Esophagus squamous epithelium (tissue), 5 donors: ENCODE measurements at regions not wholly inside any gene's neighbourhood (a gene's known extent, or its start where the extent isn't known, plus 50 kb on each side); places are given as distances from the start of the nearest gene placed in this dataset.

ENCODE experiments used
- DNase-seq: peaks from one replicate; lab custom pipeline; 2025; lab: John Stamatoyannopoulos, UW
- H3K27ac ChIP-seq, 4 donors: fragments of 200-600 bp; sonication (generic); one replicate each; pipeline ENCODE4 v1.5.1; 2016 to 2019; ENCODE audit warnings: mild to moderate bottlenecking in 1 of 4
- H3K27me3 ChIP-seq, 4 donors: fragments of 200-600 bp; sonication (generic); 1 replicate in 3 of 4; 2 replicates in 1 of 4; pipeline versions ENCODE4 v1.5.1 to v1.6.0; 2017 to 2021; ENCODE audit warnings: antibody characterized with exemption in 1 of 4
- H3K36me3 ChIP-seq, 3 donors: fragments of 200-600 bp; sonication (generic); one replicate each; pipeline ENCODE4 v1.5.1; 2016 to 2019
- H3K4me1 ChIP-seq, 3 donors: fragments of 200-600 bp; sonication (generic); one replicate each; pipeline ENCODE4 v1.5.1; 2017 to 2019
- H3K4me3 ChIP-seq, 4 donors: fragments of 200-600 bp; sonication (generic); 1 replicate in 3 of 4; 2 replicates in 1 of 4; pipeline ENCODE4 v1.5.1; 2016 to 2019; ENCODE audit warnings: mild to moderate bottlenecking in 2 of 4, moderate library complexity in 1 of 4
- H3K9me3 ChIP-seq, 3 donors: fragments of 200-600 bp; sonication (generic); one replicate each; pipeline ENCODE4 v1.5.1; 2016 to 2019
- POLR2A ChIP-seq, 4 donors: fragments of 450-650 bp; IDR thresholded peaks; one replicate each; pipeline ENCODE4 v1.6.1; 2017; ENCODE audit warnings: antibody characterized with exemption in 4 of 4, mild to moderate bottlenecking in 4 of 4, moderate library complexity in 3 of 4
- WGBS, 2 donors: methylation state at CpG; one replicate each; pipeline ENCODE4 v1.1.5; 2018; 5-methylcytosine and 5-hydroxymethylcytosine counted together
- intact Hi-C: fragments of 100-400 bp; cut with DNase I; formaldehyde crosslinking; loops from one replicate; pipeline ENCODE4 v1.15.0; 2022
- TF ChIP-seq, protein P1 (sequence below), 6 experiments: fragments of 450-650 bp in 4 of 6; fragments of 200-600 bp in 2 of 6; sonication (generic) in 2 of 6; IDR thresholded peaks; one replicate each; pipeline ENCODE4 v1.5.1; 2016 to 2019; ENCODE audit warnings: antibody characterized with exemption in 6 of 6, mild to moderate bottlenecking in 4 of 6, moderate library complexity in 4 of 6
- donor health status: DM: yes; HTN: yes; CAD: no.

DNA sequence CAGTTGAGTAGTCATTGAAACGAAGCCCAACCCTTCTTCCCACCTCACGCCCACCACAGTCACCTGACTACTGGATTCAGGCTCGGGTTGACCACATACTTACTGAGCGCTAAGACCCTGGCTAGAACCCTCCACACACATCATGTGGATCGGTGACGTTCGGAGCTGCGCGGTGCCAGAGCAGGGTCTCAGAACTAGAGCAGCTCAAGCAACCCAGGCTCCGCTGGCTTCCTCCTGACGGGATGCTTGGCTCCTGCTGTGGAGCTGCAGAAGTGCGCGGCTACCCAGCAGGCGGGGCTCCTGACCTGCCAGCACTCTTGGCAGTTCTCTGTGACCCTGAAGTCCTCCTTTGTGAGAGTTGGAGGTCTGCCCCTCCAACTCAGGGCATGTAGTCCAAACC, 90.6 kb upstream of the MBOAT2 start:
- no peak for DNase-seq
- Histone ChIP-seq H3K4me3 (no peak overlapping the region), H3K4me1 (peaks cover 5 to 18% (median 12%) of the 10 kb centered on the region in 3 donors), H3K36me3 (no peaks in the 10 kb centered on the region), H3K27me3 (no peaks in the 10 kb centered on the region), H3K9me3 (no peaks in the 10 kb centered on the region), H3K27ac (no peak overlapping the region)
- TF ChIP-seq, protein P1, sequence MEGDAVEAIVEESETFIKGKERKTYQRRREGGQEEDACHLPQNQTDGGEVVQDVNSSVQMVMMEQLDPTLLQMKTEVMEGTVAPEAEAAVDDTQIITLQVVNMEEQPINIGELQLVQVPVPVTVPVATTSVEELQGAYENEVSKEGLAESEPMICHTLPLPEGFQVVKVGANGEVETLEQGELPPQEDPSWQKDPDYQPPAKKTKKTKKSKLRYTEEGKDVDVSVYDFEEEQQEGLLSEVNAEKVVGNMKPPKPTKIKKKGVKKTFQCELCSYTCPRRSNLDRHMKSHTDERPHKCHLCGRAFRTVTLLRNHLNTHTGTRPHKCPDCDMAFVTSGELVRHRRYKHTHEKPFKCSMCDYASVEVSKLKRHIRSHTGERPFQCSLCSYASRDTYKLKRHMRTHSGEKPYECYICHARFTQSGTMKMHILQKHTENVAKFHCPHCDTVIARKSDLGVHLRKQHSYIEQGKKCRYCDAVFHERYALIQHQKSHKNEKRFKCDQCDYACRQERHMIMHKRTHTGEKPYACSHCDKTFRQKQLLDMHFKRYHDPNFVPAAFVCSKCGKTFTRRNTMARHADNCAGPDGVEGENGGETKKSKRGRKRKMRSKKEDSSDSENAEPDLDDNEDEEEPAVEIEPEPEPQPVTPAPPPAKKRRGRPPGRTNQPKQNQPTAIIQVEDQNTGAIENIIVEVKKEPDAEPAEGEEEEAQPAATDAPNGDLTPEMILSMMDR (IDR thresholded peaks at IDR 0.05) = no peak
- TF ChIP-seq POLR2A (IDR thresholded peaks at IDR 0.05) = no peak
- intact Hi-C loops = no loop called here
- 86 to 91% methylated on average over 6 to 8 of the region's 14 CpGs for WGBS, 2 donors

DNA sequence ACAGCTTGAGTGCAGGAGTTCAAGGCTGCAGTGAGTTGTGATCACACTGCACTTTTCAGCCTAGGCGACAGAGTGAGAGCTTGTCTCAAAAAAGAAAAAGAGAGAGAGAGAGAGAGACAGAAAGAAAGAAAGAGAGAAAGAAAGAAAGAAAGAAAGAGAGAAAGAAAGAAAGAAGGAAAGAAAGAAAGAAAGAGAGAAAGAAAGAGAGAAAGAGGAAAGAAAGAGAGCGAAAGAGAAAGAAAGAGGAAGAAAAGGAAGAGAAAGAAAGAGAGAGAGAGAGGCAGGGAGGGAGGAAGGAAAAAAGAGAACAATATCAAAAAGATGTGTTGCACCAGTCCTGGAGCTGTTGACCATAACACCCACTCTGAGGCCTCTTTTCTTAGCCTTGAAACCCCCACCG, 89.8 kb upstream of the MBOAT2 start:
- intact Hi-C loops = no loop called here
- H3K4me3 ChIP-seq = no peak overlapping the region
- H3K9me3 ChIP-seq = no peaks in the 10 kb centered on the region

DNA sequence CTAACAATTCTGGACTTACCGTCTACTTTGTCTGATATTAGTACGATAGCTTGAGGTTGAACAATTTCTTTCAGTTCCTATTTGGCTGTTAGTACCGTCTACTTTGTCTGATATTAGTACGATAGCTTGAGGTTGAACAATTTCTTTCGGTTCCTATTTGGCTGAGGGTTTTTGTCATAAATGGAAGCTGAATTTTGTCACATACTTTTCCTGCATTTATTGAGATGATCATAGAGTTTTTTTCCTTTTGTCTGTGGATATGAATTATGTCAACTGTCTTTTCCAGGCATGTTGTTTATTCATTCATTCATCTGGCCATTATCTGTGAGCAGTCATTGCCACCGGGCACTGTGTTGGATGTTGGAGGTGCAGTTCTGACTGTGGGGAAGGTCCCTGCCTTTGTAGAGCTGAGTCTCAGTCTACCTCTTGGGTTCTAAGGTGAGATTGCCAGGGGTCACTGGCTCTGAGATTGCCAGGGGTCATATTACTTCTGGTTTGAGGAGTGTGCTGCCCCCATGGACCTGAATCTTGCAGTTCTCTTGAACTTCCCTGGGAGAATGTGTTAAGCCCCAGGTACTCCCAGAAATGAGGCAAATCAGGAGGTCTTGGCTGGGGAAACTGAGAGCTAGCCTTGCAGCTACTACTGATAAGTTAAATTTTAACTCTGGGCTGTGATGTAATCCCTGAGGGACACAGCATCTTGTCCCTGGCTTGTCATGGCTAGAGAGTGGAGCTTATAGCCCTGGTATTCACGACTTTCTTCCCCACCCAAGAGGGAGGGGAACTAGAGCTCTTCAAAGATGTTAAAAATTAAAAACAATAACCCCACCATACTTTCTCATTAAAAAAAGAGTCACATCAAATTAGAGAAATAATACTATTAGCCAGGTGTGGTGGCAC, 89.1 kb upstream of the MBOAT2 start:
- TF ChIP-seq, protein P1 (IDR thresholded peaks at IDR 0.05) = no peak
- TF ChIP-seq POLR2A (IDR thresholded peaks at IDR 0.05) = no peak
- H3K4me1 ChIP-seq = peaks cover 5 to 18% (median 12%) of the 10 kb centered on the region in 3 donors
- no peaks in the 10 kb centered on the region for H3K9me3 ChIP-seq
- no peaks in the 10 kb centered on the region for H3K27me3 ChIP-seq
- H3K4me3 ChIP-seq = no peak overlapping the region
- 57 to 83% methylated on average over 7 of the region's 7 CpGs for WGBS, 2 donors
- intact Hi-C loops = no loop called here
- H3K36me3 ChIP-seq = no peaks in the 10 kb centered on the region
- H3K27ac ChIP-seq = no peak overlapping the region
- DNase-seq = no peak

More for the DNA sequence above, 89.8 kb upstream of the MBOAT2 start:
- no peak for TF ChIP-seq POLR2A (IDR thresholded peaks at IDR 0.05)
- TF ChIP-seq, protein P1 (IDR thresholded peaks at IDR 0.05) = no peak
- Histone ChIP-seq H3K4me1 (peaks cover 5 to 18% (median 12%) of the 10 kb centered on the region in 3 donors), H3K27ac (no peak overlapping the region), H3K27me3 (no peaks in the 10 kb centered on the region), H3K36me3 (no peaks in the 10 kb centered on the region)
- WGBS, 2 donors = 82 to 86% methylated on average over 3 of the region's 3 CpGs
- DNase-seq = no peak

DNA sequence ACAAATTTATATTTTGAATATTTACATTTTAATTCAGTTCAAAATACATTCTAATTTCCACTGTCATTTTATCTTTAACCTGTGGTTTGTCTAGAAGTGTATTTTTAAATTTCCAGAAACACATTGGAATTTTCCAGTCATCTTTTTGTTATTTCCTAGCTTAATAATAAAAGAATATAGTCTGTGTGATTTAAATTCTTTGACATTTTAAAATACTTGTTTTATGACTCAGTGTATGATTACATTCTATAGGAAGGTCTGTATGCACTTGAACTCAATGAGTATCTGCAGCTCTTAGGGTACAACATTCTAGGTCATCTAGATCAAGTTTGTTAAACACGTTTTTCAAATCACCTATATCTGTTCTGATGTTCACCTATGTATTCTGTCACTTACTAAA, 88.3 kb upstream of the MBOAT2 start:
- DNase-seq = no peak
- WGBS, 2 donors = 59 to 62% methylated on average over 1 of the region's 1 CpG
- Histone ChIP-seq H3K4me1 (peaks cover 5 to 18% (median 13%) of the 10 kb centered on the region in 3 donors), H3K27ac (no peak overlapping the region), H3K36me3 (no peaks in the 10 kb centered on the region), H3K4me3 (no peak overlapping the region), H3K9me3 (no peaks in the 10 kb centered on the region), H3K27me3 (no peaks in the 10 kb centered on the region)
- intact Hi-C loops = no loop called here
- TF ChIP-seq, protein P1 (IDR thresholded peaks at IDR 0.05) = no peak
- TF ChIP-seq POLR2A (IDR thresholded peaks at IDR 0.05) = no peak

DNA sequence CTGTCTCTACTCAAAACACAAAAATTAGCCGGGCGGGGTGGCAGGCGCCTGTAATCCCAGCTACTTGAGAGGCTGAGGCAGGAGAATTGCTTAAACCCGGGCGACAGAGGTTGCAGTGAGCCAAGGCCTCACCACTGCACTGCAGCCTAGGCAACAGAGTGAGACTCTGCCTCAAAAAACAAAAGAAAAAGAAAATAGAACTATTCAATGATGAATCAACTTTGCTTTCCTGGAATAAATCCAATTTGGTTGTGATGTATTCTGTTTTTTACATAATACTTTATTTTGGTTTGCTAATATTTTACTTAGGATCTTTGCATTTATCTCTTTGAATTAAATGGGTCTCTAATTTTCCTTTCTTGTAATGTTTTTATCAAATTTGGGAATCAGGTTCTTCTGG, 86.3 kb upstream of the MBOAT2 start:
- H3K4me1 ChIP-seq = peaks cover 0 to 9% (median 0%) of the 10 kb centered on the region in 3 donors
- H3K36me3 ChIP-seq = no peaks in the 10 kb centered on the region
- no peak for DNase-seq
- H3K27me3 ChIP-seq = no peaks in the 10 kb centered on the region
- WGBS, 2 donors = 69 to 72% methylated on average over 4 to 5 of the region's 5 CpGs
- intact Hi-C loops = no loop called here
- H3K4me3 ChIP-seq = no peak overlapping the region
- H3K9me3 ChIP-seq = no peaks in the 10 kb centered on the region
- H3K27ac ChIP-seq = no peak overlapping the region
- TF ChIP-seq POLR2A (IDR thresholded peaks at IDR 0.05) = no peak
- TF ChIP-seq, protein P1 (IDR thresholded peaks at IDR 0.05) = no peak
